HG02763 (cell line): ENCODE measurements at regions not wholly inside any gene's neighbourhood (a gene's known extent, or its start where the extent isn't known, plus 50 kb on each side); places are given as distances from the start of the nearest gene placed in this dataset.

Experiments
- ATAC-seq: cut with Tn5 transposase; IDR thresholded peaks from one replicate; pipeline ENCODE4 v1.9.1; 2021; ENCODE audit warnings: mild to moderate bottlenecking, moderate library complexity; ENCODE audit not compliant: unreplicated experiment

DNA sequence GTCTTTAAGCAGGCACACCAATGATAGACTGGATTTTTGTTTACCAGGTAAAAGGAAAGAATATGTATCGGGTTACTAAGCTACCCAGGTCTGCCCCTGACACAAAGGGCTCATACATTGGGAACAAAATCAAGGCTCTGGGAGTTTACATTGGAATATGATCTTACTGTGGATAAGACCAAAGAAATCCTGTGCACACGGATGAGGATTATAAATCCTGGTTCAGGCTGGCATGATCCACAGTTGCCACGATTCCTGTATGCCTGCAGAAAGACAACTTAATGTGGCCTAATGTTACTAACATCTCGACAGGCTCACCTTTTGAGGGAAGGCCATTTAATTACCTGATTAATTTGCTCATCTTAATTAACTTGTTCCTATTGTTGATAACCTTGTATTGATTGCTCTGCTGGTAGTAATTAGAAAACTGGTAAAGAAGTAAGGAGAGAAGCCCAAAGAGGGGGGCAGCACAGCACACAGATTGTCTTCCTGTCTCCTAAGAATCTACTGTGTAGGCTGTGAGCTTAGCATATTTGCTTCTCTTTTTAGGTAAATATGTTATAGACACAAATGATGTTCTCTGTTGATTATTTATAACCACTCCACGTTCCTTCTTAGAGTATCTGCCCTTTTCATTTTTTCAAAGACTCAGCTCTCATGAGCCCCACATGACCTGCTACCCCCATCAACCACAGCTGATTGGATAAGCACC, 51.0 kb upstream of the TOX3 start:
- no peak for ATAC-seq

- ATAC-seq: no peak
These were observed 50.3 kb upstream of the TOX3 start for GRCh38 chr16:52597073-52597771.
